GM12878 (cell line): ENCODE measurements at regions not wholly inside any gene's neighbourhood (a gene's known extent, or its start where the extent isn't known, plus 50 kb on each side); places are given as distances from the start of the nearest gene placed in this dataset.

Experiments used
- ATAC-seq: fragments of 200-7000 bp; cut with Tn5 transposase; 3 replicates; pipeline ENCODE4 v1.9.1; 2020; ENCODE audit warnings: mild to moderate bottlenecking, moderate library complexity
- BruUV-seq: library from RNA; stranded (reverse); fragments of 400-500 nt; replicated peaks from 2 replicates; lab custom pipeline; 2021; lab: Mats Ljungman, UMichigan
- CTCF ChIA-PET: fragments of 300-600 bp; sonication (Branson Sonifier 250); formaldehyde crosslinking; extraction: SDS; loops from one replicate; lab custom pipeline; 2021; ENCODE audit warnings: inconsistent platforms; lab: Yijun Ruan, JAX
- POLR2A ChIA-PET: fragments of 350-600 bp; formaldehyde crosslinking; extraction: SDS; loops from one replicate; lab custom pipeline; 2021; ENCODE audit warnings: inconsistent platforms; lab: Charles Lee
- RAD21 ChIA-PET: fragments of 300-600 bp; sonication (Branson Sonifier 250); formaldehyde crosslinking; loops from one replicate; lab custom pipeline; 2023; ENCODE audit warnings: antibody characterized with exemption; ENCODE audit not compliant: unreplicated experiment; lab: Charles Lee
- SMC1A ChIA-PET: fragments of 300-600 bp; sonication (Branson Sonifier 250); formaldehyde crosslinking; loops from one replicate; lab custom pipeline; 2023; ENCODE audit not compliant: unreplicated experiment, uncharacterized antibody; lab: Charles Lee
- DNase-seq: peaks from one replicate; pipeline ENCODE4 v3.0.0-alpha.2; 2011; ENCODE audit warnings: low read depth, low spot score
- FAIRE-seq: peaks from 3 replicates; lab custom pipeline; 2011; peaks lifted over from hg19 to GRCh38; lab: Jason Lieb, UNC
- H2AFZ ChIP-seq: 2 replicates; pipeline ENCODE4 v1.6.0; 2011; ENCODE audit warnings: low read depth, low read length, control low read depth; ENCODE audit not compliant: control insufficient read depth
- H3K27ac ChIP-seq: 2 replicates; pipeline ENCODE4 v1.5.1; 2011; ENCODE audit warnings: control low read depth; ENCODE audit not compliant: control insufficient read depth, insufficient read depth
- H3K27me3 ChIP-seq, 2 experiments: replicated peaks in 1 of 2; 2 replicates each; pipeline versions ENCODE4 v1.6.0 to v1.6.1; 2011; ENCODE audit warnings: low read length in 1 of 2; ENCODE audit not compliant: control insufficient read depth in 2 of 2, insufficient read depth in 2 of 2
- H3K36me3 ChIP-seq, 2 experiments: 2 replicates each; pipeline ENCODE4 v1.5.1; 2011; ENCODE audit warnings: low read length in 1 of 2; ENCODE audit not compliant: control insufficient read depth in 2 of 2, insufficient read depth in 2 of 2
- H3K4me1 ChIP-seq: 2 replicates; pipeline ENCODE4 v1.6.1; 2011; ENCODE audit warnings: mild to moderate bottlenecking, low read length, moderate library complexity, mixed read lengths; ENCODE audit not compliant: control insufficient read depth, insufficient read depth
- H3K4me2 ChIP-seq: 2 replicates; pipeline ENCODE4 v1.6.0; 2011; ENCODE audit warnings: control low read depth; ENCODE audit not compliant: control insufficient read depth, insufficient read depth
- H3K4me3 ChIP-seq: fragments of 200-600 bp; sonication (generic); 2 replicates; pipeline ENCODE4 v1.5.1; 2016
- H3K79me2 ChIP-seq: 2 replicates; pipeline ENCODE4 v1.6.0; 2011; ENCODE audit warnings: low read length; ENCODE audit not compliant: control insufficient read depth, insufficient read depth
- H3K9ac ChIP-seq: 2 replicates; pipeline ENCODE4 v1.8.0; 2011; ENCODE audit warnings: low read length, control low read depth, mixed read lengths; ENCODE audit not compliant: control insufficient read depth, insufficient read depth
- H3K9me3 ChIP-seq: replicated peaks from 3 replicates; pipeline ENCODE4 v1.5.1; 2011; ENCODE audit warnings: mild to moderate bottlenecking, low read length; ENCODE audit not compliant: control insufficient read depth, insufficient read depth
- H4K20me1 ChIP-seq: 2 replicates; pipeline ENCODE4 v1.6.0; 2011; ENCODE audit not compliant: control insufficient read depth, insufficient read depth
- ATF7 ChIP-seq: fragments of 450-650 bp; IDR thresholded peaks from 2 replicates; pipeline ENCODE4 v1.6.1; 2016; ENCODE audit warnings: low read depth, mild to moderate bottlenecking
- BHLHE40 ChIP-seq, 2 experiments: fragments of 450-650 bp in 1 of 2; IDR thresholded peaks; 2 replicates each; pipeline ENCODE4 v1.6.1; 2011 to 2017; ENCODE audit warnings: low read depth in 2 of 2, borderline replicate concordance in 1 of 2, improper control_type of control experiment in 1 of 2, low read length in 1 of 2, mild to moderate bottlenecking in 1 of 2
- CHD2 ChIP-seq: IDR thresholded peaks from 2 replicates; pipeline ENCODE4 v1.6.1; 2011; ENCODE audit warnings: low read depth, low read length, improper control_type of control experiment, borderline replicate concordance
- EZH2 ChIP-seq: IDR thresholded peaks from 2 replicates; pipeline ENCODE4 v1.6.1; 2012; ENCODE audit warnings: low read depth, mild to moderate bottlenecking, control low read depth, inconsistent platforms, low read length, borderline replicate concordance; ENCODE audit not compliant: control insufficient read depth
- FOS ChIP-seq: IDR thresholded peaks from 3 replicates; pipeline ENCODE4 v1.6.1; 2011; ENCODE audit warnings: borderline replicate concordance; ENCODE audit not compliant: insufficient read length; ENCODE audit errors: extremely low read depth
- FOXK2 ChIP-seq: fragments of 450-650 bp; IDR thresholded peaks from 2 replicates; pipeline ENCODE4 v1.6.1; 2017; ENCODE audit warnings: mild to moderate bottlenecking, moderate library complexity
- NBN ChIP-seq: fragments of 450-650 bp; IDR thresholded peaks from 2 replicates; pipeline ENCODE4 v1.6.1; 2016
- NRF1 ChIP-seq: conservative IDR thresholded peaks from 2 replicates; pipeline ENCODE4 v1.6.1; 2011; ENCODE audit warnings: mild to moderate bottlenecking, low read depth, low read length, improper control_type of control experiment
- PML ChIP-seq: IDR thresholded peaks from 2 replicates; pipeline ENCODE4 v1.6.1; 2012; ENCODE audit warnings: low read length, inconsistent platforms
- SMAD1 ChIP-seq: fragments of 450-650 bp; IDR thresholded peaks from 2 replicates; pipeline ENCODE4 v1.6.1; 2018; ENCODE audit warnings: mild to moderate bottlenecking, low read depth; ENCODE audit not compliant: partially characterized antibody
- SREBF2 ChIP-seq: IDR thresholded peaks from 2 replicates; pipeline ENCODE4 v1.6.1; 2012; ENCODE audit warnings: mild to moderate bottlenecking, low read length
- TAF1 ChIP-seq: IDR thresholded peaks from 2 replicates; pipeline ENCODE4 v1.6.1; 2011; ENCODE audit warnings: mild to moderate bottlenecking, low read depth, low read length, borderline replicate concordance
- TARDBP ChIP-seq: IDR thresholded peaks from 2 replicates; pipeline ENCODE4 v1.6.1; 2016; ENCODE audit warnings: borderline replicate concordance
- ZBED1 ChIP-seq: IDR thresholded peaks from 2 replicates; pipeline ENCODE4 v1.6.1; 2016; ENCODE audit warnings: borderline replicate concordance
- ZNF687 ChIP-seq: fragments of 450-650 bp; IDR thresholded peaks from 2 replicates; pipeline ENCODE4 v1.6.1; 2017; ENCODE audit warnings: mild to moderate bottlenecking, moderate library complexity
- ZSCAN29 ChIP-seq: fragments of 450-650 bp; IDR thresholded peaks from 2 replicates; pipeline ENCODE4 v1.6.1; 2017; ENCODE audit warnings: mild to moderate bottlenecking, moderate library complexity
- WGBS: methylation state at CpG from one replicate; pipeline ENCODE4 v1.1.6; 2016; ENCODE audit warnings: low lambda C conversion rate; ENCODE audit not compliant: insufficient replicate concordance, insufficient coverage; ENCODE audit errors: missing lambda C conversion rate; 5-methylcytosine and 5-hydroxymethylcytosine counted together
- in situ Hi-C: fragments of 300-500 bp; cut with MboI; formaldehyde crosslinking; loops from 9 replicates; pipeline ENCODE4 v1.14.3; 2018; ENCODE audit warnings: mixed read lengths
- intact Hi-C: fragments of 100-400 bp; cut with micrococcal nuclease; formaldehyde crosslinking; loops from one replicate; pipeline ENCODE4 v1.14.2; 2022; ENCODE audit not compliant: unreplicated experiment
- TF ChIP-seq, protein P1 (sequence below): IDR thresholded peaks from 2 replicates; pipeline ENCODE4 v1.6.1; 2011; ENCODE audit warnings: low read depth, mild to moderate bottlenecking, low read length, moderate library complexity, borderline replicate concordance; ENCODE audit errors: extremely low read depth

DNA sequence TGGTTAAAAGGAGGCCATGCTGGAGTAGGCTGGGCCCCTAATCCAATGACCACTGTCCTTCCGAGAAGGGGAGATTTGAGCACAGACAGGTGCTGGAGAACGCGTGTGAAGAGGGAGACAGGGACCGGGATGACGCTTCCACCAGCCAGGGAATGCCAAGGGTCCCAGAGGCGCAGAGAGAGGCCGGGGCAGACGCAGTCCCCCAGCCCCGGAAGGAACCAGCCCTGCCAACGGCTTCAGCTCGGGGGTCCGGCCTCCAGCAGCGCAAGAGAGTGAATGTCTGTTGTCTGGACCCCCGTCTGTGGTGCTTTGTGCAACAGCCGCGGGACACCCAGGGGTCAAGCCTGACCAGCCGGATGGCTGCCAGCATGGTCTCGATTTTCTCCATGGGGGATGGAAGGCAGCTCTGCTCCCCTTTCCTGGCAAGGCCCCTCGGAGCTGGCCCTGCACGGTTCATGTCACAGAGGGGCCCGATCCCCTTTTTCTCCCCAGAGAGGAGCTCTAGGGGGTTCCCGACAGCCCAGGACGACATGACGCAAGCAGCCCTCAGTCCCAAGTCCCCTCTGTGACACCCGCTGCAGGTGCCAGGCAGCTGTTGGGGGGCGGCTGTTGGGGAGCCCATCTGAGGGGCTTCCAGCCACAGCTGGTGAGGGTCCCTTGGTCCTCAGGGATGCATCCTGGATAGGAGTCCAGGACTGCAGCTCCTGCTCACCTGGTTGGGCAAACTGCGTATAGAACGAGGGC, 73.5 kb downstream of the SIK1 start (continued):
- TF ChIP-seq PML (no peak), NRF1 (no peak), SREBF2 (no peak), FOXK2 (no peak), ZSCAN29 (0 out of 2 replicates have a peak, but pooled peaks have one; percentile 30)
- TF ChIP-seq, protein P1, sequence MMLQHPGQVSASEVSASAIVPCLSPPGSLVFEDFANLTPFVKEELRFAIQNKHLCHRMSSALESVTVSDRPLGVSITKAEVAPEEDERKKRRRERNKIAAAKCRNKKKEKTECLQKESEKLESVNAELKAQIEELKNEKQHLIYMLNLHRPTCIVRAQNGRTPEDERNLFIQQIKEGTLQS = no peak

DNA sequence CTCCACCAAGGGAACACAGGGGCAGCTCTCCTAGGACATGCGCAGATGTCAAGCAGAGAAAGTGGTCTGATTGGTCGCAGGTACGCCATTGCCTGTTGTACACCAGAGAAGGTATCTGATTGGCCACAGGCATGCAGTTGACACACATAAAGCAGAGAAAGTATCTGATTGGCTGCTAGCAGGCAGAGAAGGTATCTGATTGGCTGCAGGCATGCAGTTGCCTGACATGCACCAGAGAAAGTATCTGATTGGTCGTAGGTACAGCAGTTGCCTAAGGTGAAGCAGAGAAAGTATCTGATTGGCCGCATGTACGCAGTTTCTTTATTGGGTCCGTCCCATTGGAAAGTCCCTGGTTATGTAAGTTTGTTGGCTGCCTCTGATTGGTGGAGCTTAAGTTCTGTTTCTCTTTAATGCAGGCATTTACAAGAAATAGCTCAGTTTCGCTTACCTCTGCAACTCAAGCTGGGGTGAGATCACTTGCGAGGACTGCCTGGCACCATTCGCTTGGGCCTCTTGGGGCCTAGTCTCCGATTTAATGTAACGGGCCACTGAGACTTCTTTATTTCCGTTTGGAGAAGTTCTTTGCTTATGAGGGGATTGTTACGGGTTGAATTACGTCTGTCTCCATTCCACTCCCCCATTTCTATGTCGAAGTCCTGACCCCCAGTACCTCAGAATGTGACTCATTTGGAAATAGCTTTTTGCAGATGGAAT, 74.2 kb downstream of the SIK1 start:
- Histone ChIP-seq H3K9ac (peak overlapping the region; percentile 100), H3K27ac (peak overlapping the region; percentile 100), H4K20me1 (no peaks in the 10 kb centered on the region), H2AFZ (peak overlapping the region; percentile 73), H3K79me2 (peaks cover 12% of the 10 kb centered on the region), H3K27me3 (no peaks in the 10 kb centered on the region), H3K4me2 (peak overlapping the region; percentile 99), H3K4me1 (peaks cover 44% of the 10 kb centered on the region), H3K36me3 (no peaks in the 10 kb centered on the region), H3K9me3 (no peaks in the 10 kb centered on the region; the same call in 2 of the 3 replicates), H3K4me3 (peak overlapping the region; percentile 62)
- POLR2A ChIA-PET = interaction anchor here (0.6 to 1.4 kb wide), 7 partner anchors 10 to 1468 kb away, joined by 3 to 6 read pairs (median 3); no protein-coding TSS in a partner anchor
- WGBS = 5% methylated on average over 16 of the region's 16 CpGs
- RAD21 ChIA-PET = interaction anchor here (0.6 to 2.9 kb wide), 8 partner anchors 34 to 1346 kb away, joined by 3 to 11 read pairs (median 4); partner anchors contain the start of gene PKNOX1
- FAIRE-seq = peak; percentile 100
- ATAC-seq = peak; percentile 82
- SMC1A ChIA-PET = interaction anchor here (0.7 to 2.1 kb wide), 11 partner anchors 17 to 459 kb away, joined by 3 to 6 read pairs (median 3); no protein-coding TSS in a partner anchor
- in situ Hi-C loops (no loop called here), intact Hi-C loops (loop anchor here (1.0 to 2.0 kb wide), 2 partner anchors 46 to 293 kb away; no protein-coding TSS in a partner anchor)
- peak; percentile 100 for DNase-seq
- no TSS peak for BruUV-seq
- CTCF ChIA-PET = interaction anchor here (0.7 to 2.5 kb wide), 6 partner anchors 34 to 293 kb away, joined by 3 to 9 read pairs (median 3); no protein-coding TSS in a partner anchor
- TF ChIP-seq TARDBP (peak; percentile 94), FOS (peak; percentile 100), EZH2 (peak; percentile 100), TAF1 (peak; percentile 98), ZNF687 (peak; percentile 74), BHLHE40 (IDR thresholded peaks at IDR 0.05; ENCODE audit: borderline replicate concordance in 1 of 2, low read depth in 2 of 2, low read length in 1 of 2) (peak in 1 of 2 experiments; percentile 36; a peak in 1 of 4 replicates), CHD2 (peak; percentile 97), SMAD1 (peak; percentile 97), NRF1 (peak; percentile 58), NBN (peak; percentile 76), ZBED1 (0 out of 2 replicates have a peak, but pooled peaks have one; percentile 66), ATF7 (peak; percentile 93)
